HepG2 (cell line): ENCODE measurements at regions not wholly inside any gene's neighbourhood (a gene's known extent, or its start where the extent isn't known, plus 50 kb on each side); places are given as distances from the start of the nearest gene placed in this dataset.

Experiments
- ATAC-seq: fragments of 200-7000 bp; cut with Tn5 transposase; 3 replicates; pipeline ENCODE4 v1.9.1; 2020; ENCODE audit warnings: mild to moderate bottlenecking, moderate library complexity
- BruUV-seq: library from RNA; stranded (reverse); fragments of 400-500 nt; replicated peaks from 2 replicates; lab custom pipeline; 2021; lab: Mats Ljungman, UMichigan
- CTCF ChIA-PET: fragments of 300-600 bp; formaldehyde crosslinking; extraction: SDS; loops from one replicate; lab custom pipeline; 2021; ENCODE audit warnings: low total read pairs, inconsistent platforms, low intra/inter-chr PET ratio; lab: Yijun Ruan, JAX
- POLR2A ChIA-PET: fragments of 350-600 bp; sonication (Branson Sonifier 250); formaldehyde crosslinking; loops from one replicate; lab custom pipeline; 2020; ENCODE audit warnings: antibody characterized with exemption, inconsistent platforms; lab: Yijun Ruan, JAX
- DNase-seq: peaks from one replicate; pipeline ENCODE4 v3.0.0-alpha.2; 2015; ENCODE audit warnings: low spot score
- FAIRE-seq: peaks from 3 replicates; lab custom pipeline; 2011; peaks lifted over from hg19 to GRCh38; lab: Jason Lieb, UNC
- H2AFZ ChIP-seq: one replicate; pipeline ENCODE4 v1.6.1; 2011; ENCODE audit warnings: low read length, inconsistent platforms
- H3K27ac ChIP-seq: fragments of 300-600 bp; 3 replicates; pipeline ENCODE4 v1.8.0; 2011; ENCODE audit warnings: mixed run types, mild to moderate bottlenecking, mixed read lengths, low read length, inconsistent platforms; ENCODE audit not compliant: insufficient read depth; ENCODE audit errors: extremely low read length
- H3K27me3 ChIP-seq, 2 experiments: fragments of 200-600 bp in 1 of 2; 2 replicates in 1 of 2; 3 replicates in 1 of 2; pipeline versions ENCODE4 v1.6.0 to v1.8.0; 2011; ENCODE audit warnings: low read length in 2 of 2, mild to moderate bottlenecking in 2 of 2, moderate library complexity in 2 of 2, inconsistent platforms in 1 of 2; ENCODE audit not compliant: insufficient read depth in 2 of 2, control insufficient read depth in 1 of 2
- H3K36me3 ChIP-seq, 2 experiments: fragments of 200-600 bp in 1 of 2; replicated peaks in 1 of 2; 2 replicates in 1 of 2; 3 replicates in 1 of 2; pipeline versions ENCODE4 v1.5.1 to v1.8.0; 2011; ENCODE audit warnings: low read length in 2 of 2, inconsistent platforms in 1 of 2; ENCODE audit not compliant: insufficient read depth in 2 of 2, control insufficient read depth in 1 of 2
- H3K4me1 ChIP-seq: 2 replicates; pipeline ENCODE4 v1.5.1; 2012; ENCODE audit warnings: low read length, inconsistent platforms; ENCODE audit not compliant: insufficient read depth
- H3K4me2 ChIP-seq: 2 replicates; pipeline ENCODE4 v1.6.0; 2011; ENCODE audit warnings: low read depth, low read length, inconsistent platforms
- H3K4me3 ChIP-seq, 3 experiments: fragments of 200-600 bp in 1 of 3; sonication (generic), shearing (Covaris generic) in 1 of 3; replicated peaks in 1 of 3; 2 replicates each; pipeline ENCODE4 v1.5.1; 2011 to 2016; ENCODE audit warnings: low read length in 3 of 3, inconsistent platforms in 2 of 3, low read depth in 2 of 3, mild to moderate bottlenecking in 2 of 3, control low read depth in 1 of 3, mixed read lengths in 1 of 3; ENCODE audit not compliant: insufficient read depth in 1 of 3
- H3K79me2 ChIP-seq: one replicate; pipeline ENCODE4 v1.6.1; 2011; ENCODE audit warnings: low read length, inconsistent platforms; ENCODE audit not compliant: insufficient read depth
- H3K9ac ChIP-seq: 2 replicates; pipeline ENCODE4 v1.6.0; 2011; ENCODE audit warnings: mild to moderate bottlenecking, low read depth, low read length, inconsistent platforms; ENCODE audit not compliant: insufficient read depth
- H3K9me3 ChIP-seq: 2 replicates; pipeline ENCODE4 v1.5.1; 2012; ENCODE audit warnings: mild to moderate bottlenecking, low read length
- H4K20me1 ChIP-seq: 2 replicates; pipeline ENCODE4 v1.6.0; 2011; ENCODE audit warnings: inconsistent platforms, mild to moderate bottlenecking, low read length, moderate library complexity; ENCODE audit not compliant: insufficient read depth
- CBX1 ChIP-seq: IDR thresholded peaks from one replicate; pipeline ENCODE4 v1.6.1; 2016; ENCODE audit warnings: antibody characterized with exemption, low read depth
- MEIS2 ChIP-seq: sonication (generic); formaldehyde crosslinking; IDR thresholded peaks from 2 replicates; pipeline ENCODE4 v1.9.0; 2021; ENCODE audit warnings: mild to moderate bottlenecking, missing genetic modification reagents
- MXI1 ChIP-seq: IDR thresholded peaks from 3 replicates; pipeline ENCODE4 v1.6.1; 2012; ENCODE audit warnings: low read depth, low read length, inconsistent platforms, borderline replicate concordance
- PHF8 ChIP-seq: sonication (generic); formaldehyde crosslinking; IDR thresholded peaks from 2 replicates; pipeline ENCODE4 v1.5.0; 2020; ENCODE audit warnings: missing genetic modification reagents
- PPARG ChIP-seq: conservative IDR thresholded peaks from 2 replicates; pipeline ENCODE4 v1.6.1; 2016; ENCODE audit warnings: missing biosample characterization, missing genetic modification reagents
- SCMH1 ChIP-seq: sonication (generic); formaldehyde crosslinking; IDR thresholded peaks from 2 replicates; pipeline ENCODE4 v1.9.0; 2021; ENCODE audit warnings: missing genetic modification reagents, mild to moderate bottlenecking, borderline replicate concordance
- ZNF121 ChIP-seq: sonication (generic); formaldehyde crosslinking; IDR thresholded peaks from 2 replicates; pipeline ENCODE4 v1.5.0; 2020; ENCODE audit warnings: mild to moderate bottlenecking, missing genetic modification reagents
- WGBS: methylation state at CpG from one replicate; pipeline ENCODE4 v1.1.6; 2017; ENCODE audit warnings: low lambda C conversion rate; 5-methylcytosine and 5-hydroxymethylcytosine counted together
- in situ Hi-C: cut with HindIII; loops from 2 replicates; pipeline ENCODE4 v1.10.0; 2017; ENCODE audit warnings: low pct_unique_long_range_greater_than_20kb; ENCODE audit not compliant: extremely low pct_ligation_motif_present
- intact Hi-C: fragments of 100-400 bp; cut with micrococcal nuclease; formaldehyde crosslinking; loops from one replicate; pipeline ENCODE4 v1.10.0; 2022; ENCODE audit not compliant: unreplicated experiment
- TF ChIP-seq, protein P1 (sequence below): sonication (generic); formaldehyde crosslinking; IDR thresholded peaks from 2 replicates; pipeline ENCODE4 v1.4.0; 2020; ENCODE audit warnings: mild to moderate bottlenecking, missing genetic modification reagents

DNA sequence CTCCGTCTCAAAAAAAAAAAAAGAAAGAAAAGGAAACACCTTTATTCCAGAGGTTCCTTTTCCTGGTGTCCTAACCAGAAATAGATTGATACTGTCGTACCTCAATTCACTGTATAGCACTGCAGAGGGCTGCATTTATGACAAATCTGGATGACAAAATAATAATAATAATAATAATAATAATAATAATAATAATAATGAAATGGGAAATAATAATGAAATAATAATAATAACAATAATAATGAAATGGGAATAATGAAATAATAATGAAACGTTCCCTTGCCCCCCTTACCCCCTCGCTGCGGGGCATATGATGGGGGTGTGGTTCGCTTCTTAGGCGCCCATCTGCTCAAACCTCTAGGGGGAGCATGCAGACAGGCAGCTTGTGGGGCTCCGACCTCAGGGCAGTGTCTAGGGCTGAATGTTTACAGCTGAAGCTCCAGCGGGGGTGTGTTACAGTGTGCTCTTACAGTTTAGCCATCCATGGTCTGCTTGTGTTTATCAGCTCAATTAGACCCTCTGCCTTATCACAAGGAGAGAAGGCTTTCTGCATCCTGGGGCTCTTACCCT, 1088.3 kb upstream of the SEL1L start:
- in situ Hi-C loops: no loop called here
- Histone ChIP-seq H3K27me3 (no peaks in the 10 kb centered on the region), H3K4me1 (no peaks in the 10 kb centered on the region), H3K36me3 (no peaks in the 10 kb centered on the region), H3K9ac (no peak overlapping the region), H3K4me2 (no peak overlapping the region), H3K9me3 (peaks cover 56% of the 10 kb centered on the region), H4K20me1 (no peaks in the 10 kb centered on the region), H3K4me3 (no peak overlapping the region), H3K27ac (no peak overlapping the region), H2AFZ (no peak overlapping the region), H3K79me2 (no peaks in the 10 kb centered on the region)
- no peak for DNase-seq
- TF ChIP-seq, protein P1, sequence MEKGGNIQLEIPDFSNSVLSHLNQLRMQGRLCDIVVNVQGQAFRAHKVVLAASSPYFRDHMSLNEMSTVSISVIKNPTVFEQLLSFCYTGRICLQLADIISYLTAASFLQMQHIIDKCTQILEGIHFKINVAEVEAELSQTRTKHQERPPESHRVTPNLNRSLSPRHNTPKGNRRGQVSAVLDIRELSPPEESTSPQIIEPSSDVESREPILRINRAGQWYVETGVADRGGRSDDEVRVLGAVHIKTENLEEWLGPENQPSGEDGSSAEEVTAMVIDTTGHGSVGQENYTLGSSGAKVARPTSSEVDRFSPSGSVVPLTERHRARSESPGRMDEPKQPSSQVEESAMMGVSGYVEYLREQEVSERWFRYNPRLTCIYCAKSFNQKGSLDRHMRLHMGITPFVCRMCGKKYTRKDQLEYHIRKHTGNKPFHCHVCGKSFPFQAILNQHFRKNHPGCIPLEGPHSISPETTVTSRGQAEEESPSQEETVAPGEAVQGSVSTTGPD (CRISPR knock-in tag): no peak
- TF ChIP-seq PHF8 (CRISPR knock-in tag) (no peak), PPARG (no peak), SCMH1 (CRISPR knock-in tag) (no peak), MXI1 (no peak), CBX1 (no peak), MEIS2 (no peak), ZNF121 (CRISPR knock-in tag) (no peak)
- intact Hi-C loops: no loop called here
- no peak for ATAC-seq
- ChIA-PET POLR2A (no interaction called here), CTCF (no interaction called here)
- WGBS: 12% methylated on average over 8 of the region's 9 CpGs
- no peak for FAIRE-seq
- BruUV-seq: no TSS peak
